IPS-NIHi7 (cell line): ENCODE measurements at regions not wholly inside any gene's neighbourhood (a gene's known extent, or its start where the extent isn't known, plus 50 kb on each side); places are given as distances from the start of the nearest gene placed in this dataset.
"Not testable (repeated sequence)": the region's sequence is repeated elsewhere in the genome, so short reads cannot be mapped to it uniquely, and the experiment has no call there.

Source experiments
- DNase-seq: peaks from one replicate; pipeline ENCODE4 v3.0.0; 2012; ENCODE audit warnings: mixed read lengths; ENCODE audit errors: extremely low spot score

DNA sequence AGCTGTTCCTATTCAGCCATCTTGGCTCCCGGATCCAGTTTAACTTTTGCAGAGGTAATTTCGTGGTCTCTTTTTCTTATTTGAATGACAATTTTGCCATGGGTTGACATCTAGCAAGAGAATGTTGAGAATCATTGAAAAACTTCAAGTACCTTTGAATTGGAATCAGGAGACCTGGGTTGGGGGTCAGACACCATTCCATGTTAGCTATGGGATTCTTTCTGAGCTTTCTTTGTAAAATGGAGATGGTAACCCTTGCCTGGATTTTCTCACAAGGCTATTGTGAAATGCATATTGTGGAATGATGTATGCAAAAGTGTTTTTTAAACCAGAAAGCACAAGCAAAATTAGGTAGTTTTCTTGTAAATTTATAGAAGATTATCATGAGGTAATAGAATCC lies 79.1 kb upstream of the HAND2 start:
- DNase-seq: no peak

DNA sequence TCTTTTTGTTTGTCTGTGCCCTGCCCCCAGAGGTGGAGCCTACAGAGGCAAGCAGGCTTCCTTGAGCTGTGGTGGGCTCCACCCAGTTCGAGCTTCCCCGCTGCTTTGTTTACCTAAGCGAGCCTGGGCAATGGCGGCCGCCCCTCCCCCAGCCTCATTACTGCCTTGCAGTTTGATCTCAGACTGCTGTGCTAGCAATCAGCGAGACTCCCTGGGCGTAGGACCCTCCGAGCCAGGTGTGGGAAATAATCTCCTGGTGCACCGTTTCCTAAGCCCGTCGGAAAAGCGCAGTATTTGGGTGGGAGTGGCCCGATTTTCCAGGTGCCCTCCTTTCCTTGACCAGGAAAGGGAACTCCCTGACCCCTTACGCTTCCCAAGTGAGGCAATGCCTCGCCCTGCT lies 78.6 kb upstream of the HAND2 start:
- DNase-seq: not testable (repeated sequence)

DNA sequence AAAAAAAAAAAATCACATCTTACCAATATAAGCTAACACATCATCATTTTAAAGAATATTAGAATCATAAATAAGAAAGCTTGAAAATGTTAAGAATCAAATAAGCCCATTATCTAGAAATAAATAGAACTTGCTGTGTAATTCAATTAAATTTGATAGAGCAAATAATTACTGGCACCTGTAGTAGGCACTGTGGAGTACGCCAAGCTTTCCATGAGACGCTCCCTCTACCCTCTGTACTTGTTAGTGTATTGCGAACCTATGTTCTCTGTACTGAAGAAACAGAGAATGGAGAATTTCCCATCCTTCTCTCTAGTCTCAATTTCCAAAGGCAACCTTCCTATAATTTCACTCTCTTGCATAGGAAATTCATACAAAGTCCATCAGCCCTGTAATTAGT lies 61.7 kb upstream of the HAND2 start:
- DNase-seq: peak; percentile 23

DNA sequence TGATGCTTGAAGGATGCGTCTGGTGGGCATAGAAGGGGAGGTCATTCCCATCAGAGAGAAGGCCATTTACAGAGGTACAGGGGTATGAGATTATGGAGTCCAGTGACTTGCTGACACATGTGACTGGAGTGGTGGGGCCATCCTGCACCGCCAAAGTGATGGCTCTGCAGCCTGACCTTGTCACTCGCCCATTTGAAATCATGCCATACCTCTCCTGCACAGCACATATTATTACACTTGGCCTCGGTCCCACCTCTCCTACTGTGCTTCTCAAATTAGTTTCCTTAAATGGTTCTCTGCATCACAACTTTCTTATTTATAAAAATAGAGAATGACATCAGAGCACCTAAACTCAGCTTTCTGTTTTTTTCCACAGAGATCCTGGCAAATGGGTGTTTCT lies 60.7 kb upstream of the HAND2 start:
- no peak for DNase-seq

DNA sequence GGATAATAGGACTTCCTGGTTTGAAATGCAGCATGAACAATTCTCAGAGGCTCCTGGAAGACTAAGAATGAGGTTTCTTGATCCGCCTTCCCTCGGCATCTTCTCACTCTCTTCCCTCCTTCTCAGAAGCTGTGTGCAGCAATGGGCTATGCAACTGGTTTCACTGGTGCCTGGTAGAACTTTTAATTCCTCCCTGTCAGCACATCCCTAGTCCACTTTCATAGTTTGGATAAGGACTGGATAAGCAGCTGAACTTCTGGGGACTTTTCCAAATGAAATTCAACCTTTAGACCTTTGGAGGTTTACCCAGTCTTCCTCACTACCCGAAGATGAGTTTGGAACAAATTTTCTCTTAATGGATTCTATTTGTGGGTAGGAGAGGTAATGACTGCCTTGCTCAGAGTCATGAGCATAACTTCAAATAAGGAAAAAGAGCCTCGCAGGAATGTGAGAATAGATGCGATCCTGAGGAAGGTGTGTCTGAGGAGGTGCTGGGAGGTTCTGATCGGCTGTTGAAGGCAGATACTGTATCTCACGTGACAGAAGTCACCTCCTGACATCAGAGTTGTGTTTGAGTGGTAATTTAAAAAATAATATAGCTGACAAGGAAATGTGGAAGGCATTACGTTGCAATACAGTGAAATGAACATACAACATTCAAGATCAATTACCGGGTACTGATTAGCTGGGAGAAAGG lies 56.0 kb upstream of the HAND2 start:
- DNase-seq: no peak

DNA sequence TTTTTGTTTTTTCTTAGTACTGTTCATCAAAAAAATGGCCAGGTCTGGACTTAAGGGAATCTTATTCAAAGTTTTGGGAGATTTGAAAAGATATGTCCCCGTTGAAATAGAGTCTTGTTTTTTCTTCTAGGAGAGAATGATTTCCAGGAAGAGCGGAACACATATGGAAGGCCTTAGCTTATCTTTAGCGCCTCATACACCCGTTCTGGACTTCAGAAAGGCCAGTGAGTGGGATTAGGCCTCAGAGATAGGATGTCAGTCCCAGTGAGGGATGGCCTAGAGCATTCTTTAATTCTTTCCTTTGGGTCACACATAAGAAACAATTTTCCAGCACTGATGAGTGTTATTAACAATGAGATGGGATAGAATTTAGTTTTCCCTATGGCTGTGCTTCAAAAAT lies 54.5 kb upstream of the HAND2 start:
- DNase-seq: no peak
